ENCODE measurements at regions not wholly inside any gene's neighbourhood (a gene's known extent, or its start where the extent isn't known, plus 50 kb on each side); places are given as distances from the start of the nearest gene placed in this dataset.

DNA sequence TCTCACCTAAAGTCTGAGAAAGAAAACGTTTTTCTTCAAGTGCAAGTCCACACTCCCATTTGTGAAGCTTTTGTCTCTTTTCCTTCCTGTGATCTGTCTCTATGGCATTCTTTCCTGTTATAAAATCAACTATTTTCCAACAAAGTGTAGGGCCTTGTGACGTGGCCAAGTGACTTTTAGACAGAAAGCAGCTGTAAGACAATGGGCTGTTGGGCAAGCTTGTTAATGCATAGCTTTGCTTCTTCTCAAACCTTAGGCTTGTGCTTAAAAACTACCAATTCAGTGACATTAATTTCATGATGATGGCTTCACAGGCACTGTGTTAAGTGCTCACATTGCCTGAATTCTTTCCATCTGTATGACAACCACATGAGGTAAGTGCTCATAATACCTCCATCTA is 83.5 kb downstream of the VCY1B start:
- no peak overlapping the region for H3K4me3 ChIP-seq (ENCODE audit: low read depth, low read length)

DNA sequence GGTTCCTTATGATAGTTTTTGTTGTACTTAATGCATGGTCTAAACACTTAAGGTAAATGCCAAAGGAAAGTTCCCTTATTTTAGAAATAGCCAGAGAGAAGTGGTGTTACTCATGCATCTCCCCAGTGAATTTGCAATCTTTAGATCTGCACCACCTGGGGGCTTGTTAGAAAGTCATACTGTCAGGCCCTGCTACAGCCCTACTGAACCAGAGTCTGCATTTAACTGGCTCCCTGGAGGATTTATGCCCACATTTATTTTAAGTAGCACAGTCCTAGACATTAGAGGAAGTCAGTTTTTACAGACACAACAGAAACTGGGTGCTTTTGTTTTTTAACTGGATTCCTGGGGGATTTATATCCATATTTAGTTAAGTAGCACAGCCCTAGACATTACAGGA is 89.6 kb downstream of the VCY1B start:
- TF ChIP-seq, protein P1, sequence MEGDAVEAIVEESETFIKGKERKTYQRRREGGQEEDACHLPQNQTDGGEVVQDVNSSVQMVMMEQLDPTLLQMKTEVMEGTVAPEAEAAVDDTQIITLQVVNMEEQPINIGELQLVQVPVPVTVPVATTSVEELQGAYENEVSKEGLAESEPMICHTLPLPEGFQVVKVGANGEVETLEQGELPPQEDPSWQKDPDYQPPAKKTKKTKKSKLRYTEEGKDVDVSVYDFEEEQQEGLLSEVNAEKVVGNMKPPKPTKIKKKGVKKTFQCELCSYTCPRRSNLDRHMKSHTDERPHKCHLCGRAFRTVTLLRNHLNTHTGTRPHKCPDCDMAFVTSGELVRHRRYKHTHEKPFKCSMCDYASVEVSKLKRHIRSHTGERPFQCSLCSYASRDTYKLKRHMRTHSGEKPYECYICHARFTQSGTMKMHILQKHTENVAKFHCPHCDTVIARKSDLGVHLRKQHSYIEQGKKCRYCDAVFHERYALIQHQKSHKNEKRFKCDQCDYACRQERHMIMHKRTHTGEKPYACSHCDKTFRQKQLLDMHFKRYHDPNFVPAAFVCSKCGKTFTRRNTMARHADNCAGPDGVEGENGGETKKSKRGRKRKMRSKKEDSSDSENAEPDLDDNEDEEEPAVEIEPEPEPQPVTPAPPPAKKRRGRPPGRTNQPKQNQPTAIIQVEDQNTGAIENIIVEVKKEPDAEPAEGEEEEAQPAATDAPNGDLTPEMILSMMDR (IDR thresholded peaks at IDR 0.05; ENCODE audit: insufficient read depth, low read depth, low read length): no peak
- DNase-seq (ENCODE audit: low read depth): no peak
- no peak overlapping the region for H3K4me3 ChIP-seq (ENCODE audit: low read depth, low read length)

More for the DNA sequence above, 83.5 kb downstream of the VCY1B start:
- TF ChIP-seq, protein P1 (IDR thresholded peaks at IDR 0.05; ENCODE audit: insufficient read depth, low read depth, low read length): no peak
- no peak for DNase-seq (ENCODE audit: low read depth)

DNA sequence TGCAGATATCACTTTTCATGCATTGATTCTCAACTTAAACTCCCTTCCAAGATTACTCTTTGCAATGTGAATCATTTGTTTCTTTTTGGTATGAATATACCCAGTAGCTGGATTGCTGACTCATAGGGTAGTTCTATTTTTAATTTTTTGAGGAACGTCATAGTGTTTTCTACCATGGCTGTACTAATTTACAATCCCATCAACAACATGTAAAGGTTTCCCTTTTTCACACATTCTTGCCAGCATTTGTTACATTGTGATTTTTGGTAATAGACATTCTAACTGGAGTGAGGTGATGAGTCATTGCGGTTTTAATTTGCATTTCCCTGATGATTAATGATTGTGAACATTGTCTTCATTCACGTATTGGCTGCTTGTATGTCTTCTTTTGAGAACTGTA is 126.7 kb downstream of the VCY1B start:
- DNase-seq (ENCODE audit: low read depth): no peak
- TF ChIP-seq, protein P1 (IDR thresholded peaks at IDR 0.05; ENCODE audit: insufficient read depth, low read depth, low read length): no peak
- no peak overlapping the region for H3K4me3 ChIP-seq (ENCODE audit: low read depth, low read length)

DNA sequence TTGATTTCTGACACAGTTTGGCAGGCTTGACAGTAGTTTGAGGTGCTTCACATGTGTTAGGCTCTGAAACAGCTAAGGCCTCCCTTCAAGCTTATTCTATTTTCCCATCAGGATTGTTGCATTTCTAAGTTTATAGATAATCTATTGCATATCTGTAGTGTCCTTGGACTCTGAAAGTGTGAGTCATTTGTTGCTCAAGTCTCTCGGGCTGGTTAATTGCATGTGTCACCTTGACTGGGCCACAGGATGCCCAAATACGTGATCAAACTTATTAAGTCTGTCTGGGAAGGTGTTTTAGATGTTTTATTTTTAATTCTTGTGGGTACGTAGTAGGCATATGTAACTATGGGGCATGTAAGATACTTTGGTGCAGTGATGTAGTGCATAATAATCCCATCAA is 166.0 kb downstream of the VCY1B start:
- no peak for DNase-seq (ENCODE audit: low read depth)
- TF ChIP-seq, protein P1 (IDR thresholded peaks at IDR 0.05; ENCODE audit: insufficient read depth, low read depth, low read length): no peak
- H3K4me3 ChIP-seq (ENCODE audit: low read depth, low read length): no peak overlapping the region

DNA sequence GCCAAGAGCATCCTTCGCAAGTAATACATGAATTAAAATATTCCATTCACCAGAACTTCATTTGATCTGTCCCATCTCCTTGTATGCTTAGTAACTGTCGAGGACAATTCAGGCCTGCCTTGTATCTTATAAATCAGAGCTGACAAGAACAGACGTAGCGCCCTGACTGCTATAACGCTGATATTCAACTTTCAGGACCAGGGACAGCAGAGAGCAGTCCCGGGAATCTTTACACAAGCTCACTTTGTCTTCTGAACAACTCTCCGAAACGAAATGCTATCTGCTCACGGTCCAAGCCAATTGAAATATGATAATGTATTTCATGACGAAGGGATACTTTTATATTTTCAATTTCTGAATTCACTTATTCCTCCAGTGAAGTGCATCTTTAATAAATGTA is 175.7 kb downstream of the VCY1B start:
- TF ChIP-seq, protein P1 (IDR thresholded peaks at IDR 0.05; ENCODE audit: insufficient read depth, low read depth, low read length): no peak
- no peak overlapping the region for H3K4me3 ChIP-seq (ENCODE audit: low read depth, low read length)
- DNase-seq (ENCODE audit: low read depth): no peak

DNA sequence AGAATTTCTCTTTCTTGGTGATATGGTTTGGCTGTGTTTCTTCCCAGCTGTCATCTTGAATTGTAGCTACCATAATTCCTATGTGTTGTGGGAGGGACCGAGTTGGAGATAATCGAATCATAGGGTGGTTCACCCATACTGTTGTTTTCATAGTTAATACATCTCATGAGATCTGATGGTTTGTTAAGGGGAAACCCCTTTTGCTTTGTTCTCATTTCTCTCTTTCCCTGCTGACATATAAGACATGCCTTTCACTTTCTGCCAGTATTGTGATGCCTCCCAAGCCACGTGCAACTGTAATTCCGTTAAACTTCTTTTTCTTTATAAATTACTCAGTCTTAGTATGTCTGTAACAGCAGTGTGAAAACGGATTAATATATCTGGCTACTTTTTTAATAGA is 179.0 kb downstream of the VCY1B start:
- H3K4me3 ChIP-seq (ENCODE audit: low read depth, low read length): no peak overlapping the region
- TF ChIP-seq, protein P1 (IDR thresholded peaks at IDR 0.05; ENCODE audit: insufficient read depth, low read depth, low read length): no peak
- DNase-seq (ENCODE audit: low read depth): no peak

DNA sequence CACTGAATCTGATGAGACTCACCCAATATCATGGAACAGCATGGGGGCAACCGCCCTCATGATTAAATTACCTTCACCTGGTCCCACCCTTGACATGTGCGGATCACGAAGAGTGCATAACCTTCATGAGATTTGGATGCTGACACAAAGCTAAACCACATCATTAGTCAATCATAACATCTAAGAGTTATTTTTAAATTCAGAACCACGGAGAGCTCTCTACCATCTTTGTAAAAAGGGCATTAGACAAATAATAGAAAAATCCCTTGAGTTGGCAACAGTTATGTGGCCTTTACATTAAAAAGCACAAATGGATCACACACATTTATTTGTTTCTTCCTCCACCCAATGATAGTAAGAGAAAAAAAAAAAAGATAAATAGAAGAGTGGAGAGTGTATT is 182.2 kb downstream of the VCY1B start:
- TF ChIP-seq, protein P1 (IDR thresholded peaks at IDR 0.05; ENCODE audit: insufficient read depth, low read depth, low read length): no peak
- DNase-seq (ENCODE audit: low read depth): no peak

More for the DNA sequence above, 182.2 kb downstream of the VCY1B start:
- H3K4me3 ChIP-seq (ENCODE audit: low read depth, low read length): no peak overlapping the region

Data from fibroblast of villous mesenchyme (primary cell).